ENCODE measurements at regions not wholly inside any gene's neighbourhood (a gene's known extent, or its start where the extent isn't known, plus 50 kb on each side); places are given as distances from the start of the nearest gene placed in this dataset.
"Not testable (repeated sequence)": the region's sequence is repeated elsewhere in the genome, so short reads cannot be mapped to it uniquely, and the experiment has no call there.

DNA sequence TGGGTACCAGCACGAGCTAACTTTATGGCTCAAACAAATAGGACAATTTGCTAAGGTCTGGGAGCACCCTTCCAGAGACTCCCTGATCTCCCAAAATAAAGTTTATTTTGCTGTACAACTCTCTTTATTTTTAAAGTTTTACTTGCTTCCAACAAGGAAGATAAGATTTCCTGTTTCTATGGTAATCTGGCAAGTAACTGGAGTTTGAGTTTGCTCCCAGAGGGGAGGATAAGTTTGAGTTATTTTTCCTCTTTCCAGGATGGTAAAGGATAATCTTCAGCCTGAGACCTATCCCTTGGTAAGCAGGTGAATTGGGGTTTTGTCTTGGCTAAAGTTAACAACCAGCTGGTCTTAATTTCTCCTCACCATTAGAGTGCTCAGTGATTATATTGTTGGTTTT lies 1019.4 kb upstream of the ALCAM start:
- no peak for DNase-seq

GRCh38 chr3:104349836-104350235 lies 1016.9 kb upstream of the ALCAM start:
- DNase-seq, result no peak

DNA sequence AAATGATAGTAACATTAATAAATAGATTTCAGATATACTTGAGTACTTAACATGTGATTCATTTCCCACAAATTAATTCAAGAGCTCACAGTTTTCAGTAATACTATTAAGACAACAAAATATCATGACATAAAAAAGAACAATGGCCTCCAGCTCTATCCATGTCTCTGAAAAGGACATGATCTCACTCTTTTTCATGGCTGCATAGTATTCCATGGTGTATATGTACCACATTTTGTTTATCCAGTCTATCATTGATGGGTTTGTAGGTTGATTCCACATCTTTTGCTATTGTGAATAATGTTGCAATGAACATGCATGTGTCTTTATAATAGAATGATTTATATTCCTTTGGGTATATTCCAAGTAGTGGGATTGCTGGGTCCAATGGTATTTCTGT lies 1012.8 kb upstream of the ALCAM start:
- no peak for DNase-seq

GRCh38 chr3:104359546-104359945 lies 1007.2 kb upstream of the ALCAM start:
- no peak for DNase-seq

- DNase-seq, result no peak
Observed at GRCh38 chr3:104360038-104360437, 1006.7 kb upstream of the ALCAM start.

GRCh38 chr3:104361748-104362147 lies 1005.0 kb upstream of the ALCAM start:
- DNase-seq, result not testable (repeated sequence)

- DNase-seq, result no peak
Observed at GRCh38 chr3:104362319-104362718, 1004.4 kb upstream of the ALCAM start.

DNA sequence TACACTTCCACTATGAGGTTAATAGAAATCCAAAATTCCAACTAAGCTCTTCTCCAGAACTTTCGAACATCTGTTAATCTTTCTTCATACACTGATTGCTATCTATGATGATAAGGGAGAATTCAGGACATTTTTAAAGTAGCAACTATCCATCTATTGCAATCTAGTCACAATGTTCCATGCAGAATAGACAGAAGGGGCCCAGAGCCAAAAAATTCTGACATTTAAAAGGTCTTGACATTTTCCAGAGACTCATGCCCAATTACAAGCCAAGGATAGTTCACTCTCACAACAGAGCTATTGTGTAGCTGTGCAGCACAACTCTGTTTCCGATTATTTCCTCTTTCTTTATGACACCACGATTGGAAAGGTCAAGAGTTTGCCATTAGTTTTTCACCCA lies 999.7 kb upstream of the ALCAM start:
- no peak for DNase-seq

DNA sequence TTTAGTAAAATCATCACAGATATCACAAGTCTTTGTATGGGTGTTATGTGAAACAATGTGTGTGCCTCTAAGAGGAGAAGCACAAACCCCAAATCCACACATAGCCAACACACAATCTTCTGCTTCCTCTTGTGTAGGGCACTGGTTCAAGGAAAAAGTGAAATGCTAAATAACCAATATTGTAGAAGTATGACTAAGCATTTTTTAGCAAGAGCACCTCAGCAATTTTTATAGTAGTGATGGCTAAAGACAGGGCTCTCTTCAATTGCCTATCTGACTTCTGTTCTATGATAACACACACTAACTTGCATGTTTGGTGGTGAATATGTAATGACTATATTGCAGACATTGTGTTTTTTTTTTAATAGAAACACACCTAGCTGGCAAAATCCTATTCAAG lies 997.9 kb upstream of the ALCAM start:
- DNase-seq, result no peak

GRCh38 chr3:104385421-104385820 lies 981.3 kb upstream of the ALCAM start:
- no peak for DNase-seq

DNA sequence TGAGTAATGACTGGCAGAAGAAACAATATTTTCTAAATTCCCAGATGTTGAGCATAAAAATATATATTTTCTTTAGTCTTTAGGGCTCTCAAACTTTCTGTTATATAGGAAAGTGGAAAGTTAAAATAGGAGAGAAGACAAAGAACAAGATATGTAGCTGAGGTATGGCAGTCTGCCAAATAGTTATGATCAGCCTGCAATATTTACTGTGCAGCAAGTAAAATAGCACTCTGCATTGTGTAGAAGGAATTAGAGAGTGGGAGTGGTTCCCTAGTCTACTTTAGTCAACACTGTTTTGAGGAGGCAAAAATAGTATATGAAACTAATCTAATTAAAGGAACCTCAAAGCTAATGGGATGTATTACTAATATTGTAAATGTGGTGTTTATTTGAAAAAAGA lies 978.1 kb upstream of the ALCAM start:
- peak; percentile 1 for DNase-seq

GRCh38 chr3:104392327-104392726 lies 974.4 kb upstream of the ALCAM start:
- no peak for DNase-seq

- no peak for DNase-seq
Observed at GRCh38 chr3:104396974-104397669, 969.6 kb upstream of the ALCAM start.

DNA sequence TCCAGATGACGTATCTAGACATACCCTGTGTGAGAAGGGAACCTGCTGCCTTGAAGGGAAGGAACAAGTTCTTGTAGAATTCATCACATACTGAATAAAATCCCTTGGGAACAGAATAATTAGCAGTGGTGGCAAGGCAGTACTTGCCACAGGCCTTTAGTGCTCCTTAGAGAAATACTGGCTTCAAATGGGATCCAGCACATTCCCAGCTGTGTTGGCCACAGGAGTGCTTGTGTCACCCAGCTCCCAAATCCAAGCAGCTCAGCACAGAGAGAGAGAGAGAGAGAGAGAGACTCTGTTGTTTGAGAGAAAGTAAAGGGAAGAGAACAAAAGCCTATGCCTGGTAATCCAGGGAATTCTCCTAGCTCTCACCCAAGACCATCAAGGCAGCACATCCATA lies 969.0 kb upstream of the ALCAM start:
- DNase-seq, result no peak

- no peak for DNase-seq
Observed at GRCh38 chr3:104402902-104403301, 963.8 kb upstream of the ALCAM start.

GRCh38 chr3:104411757-104412156 lies 955.0 kb upstream of the ALCAM start:
- no peak for DNase-seq

DNA sequence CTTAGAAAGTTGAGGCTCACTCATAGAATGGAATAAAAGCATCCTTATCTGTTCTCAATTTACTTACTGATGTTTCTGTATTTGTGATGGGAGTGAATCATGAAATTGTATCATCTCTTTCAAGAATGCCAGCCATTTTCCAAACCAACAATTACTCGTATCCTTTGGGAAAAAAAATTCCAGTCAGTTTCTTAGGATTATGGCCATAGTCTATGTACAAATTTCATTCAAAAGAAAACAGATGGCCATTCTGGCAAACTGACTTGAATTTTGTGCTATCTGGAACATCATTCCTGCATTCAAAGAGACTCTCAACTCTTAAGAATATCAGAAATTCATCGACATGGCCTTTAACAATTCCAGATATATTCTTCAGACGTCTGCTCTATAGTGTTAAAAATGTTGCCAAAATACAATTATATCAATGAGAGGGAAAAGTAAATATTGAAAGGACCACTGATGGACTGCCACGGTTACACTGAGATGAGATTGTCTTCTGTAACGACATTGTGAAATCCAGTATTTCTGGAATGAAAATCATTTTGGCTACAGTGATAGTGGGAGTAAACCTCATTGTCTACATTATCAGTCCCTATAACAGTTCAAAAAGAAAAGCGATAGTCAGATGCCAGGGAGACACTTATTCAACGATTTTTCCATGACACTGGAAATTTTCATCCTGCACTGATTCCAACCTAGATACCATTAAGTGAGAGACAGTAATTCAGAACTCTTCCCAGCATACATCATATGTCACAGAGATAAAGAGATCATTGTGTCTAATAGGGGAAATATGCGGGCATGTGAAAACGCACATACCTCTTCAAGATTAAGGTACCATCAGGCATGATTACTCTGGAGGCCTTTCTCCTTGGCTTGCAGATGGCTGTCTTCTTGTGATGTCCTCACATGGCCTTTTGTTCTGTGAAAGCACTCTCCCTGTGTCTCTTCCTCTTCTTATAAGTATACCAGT lies 953.8 kb upstream of the ALCAM start:
- DNase-seq, result no peak

- no peak for DNase-seq
Observed at GRCh38 chr3:104428337-104428925, 938.3 kb upstream of the ALCAM start.

DNA sequence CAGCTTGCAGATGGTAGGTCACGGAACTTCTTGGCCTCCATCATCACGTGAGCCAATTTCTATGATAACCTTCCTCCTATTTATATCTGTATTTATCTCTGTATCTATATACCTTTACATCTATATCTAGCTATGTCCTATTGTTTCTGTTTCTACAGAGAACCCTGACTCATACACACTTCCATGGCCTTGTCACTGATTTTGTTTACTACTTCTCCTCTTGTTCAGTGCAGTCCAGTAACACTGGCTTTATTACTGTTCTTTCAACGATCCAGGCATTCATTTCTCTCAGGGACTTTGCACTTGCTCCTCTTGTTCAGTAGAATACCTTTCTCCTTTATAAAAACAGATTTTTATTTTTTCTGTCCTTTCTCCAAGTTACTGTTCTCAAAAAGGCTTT lies 937.0 kb upstream of the ALCAM start:
- DNase-seq, result no peak

GRCh38 chr3:104436506-104436905 lies 930.2 kb upstream of the ALCAM start:
- DNase-seq, result no peak

- DNase-seq, result no peak
Observed at GRCh38 chr3:104437131-104437750, 929.5 kb upstream of the ALCAM start.

GRCh38 chr3:104437891-104438290 lies 928.8 kb upstream of the ALCAM start:
- DNase-seq, result peak; percentile 4

DNA sequence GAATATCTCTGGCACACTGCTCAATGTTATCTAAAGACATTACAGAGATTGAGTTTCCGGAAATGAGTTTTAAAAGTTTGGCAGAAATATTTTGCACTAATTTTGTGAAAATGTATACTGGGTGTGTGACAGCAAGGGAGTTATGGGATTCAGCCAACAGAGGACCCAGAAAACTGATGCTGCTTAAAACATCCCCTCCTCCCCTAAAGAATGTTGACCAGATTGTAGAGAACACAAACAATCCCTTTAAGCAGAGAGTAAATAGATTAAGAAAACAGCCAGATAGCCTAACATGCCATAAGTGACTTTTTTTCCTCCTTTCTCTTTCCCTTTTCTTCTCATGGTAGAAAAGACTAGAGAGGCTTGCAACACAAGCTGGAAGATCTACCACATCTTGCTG lies 928.0 kb upstream of the ALCAM start:
- DNase-seq, result no peak

Data from NCI-H146 (cell line).